HEK293 (cell line): ENCODE measurements at regions not wholly inside any gene's neighbourhood (a gene's known extent, or its start where the extent isn't known, plus 50 kb on each side); places are given as distances from the start of the nearest gene placed in this dataset.

Experiments
- CTCF ChIA-PET: fragments of 350-600 bp; formaldehyde crosslinking; extraction: SDS; loops from one replicate; lab custom pipeline; 2021; ENCODE audit warnings: antibody characterized with exemption; lab: Yijun Ruan, JAX
- POLR2A ChIA-PET: fragments of 300-600 bp; formaldehyde crosslinking; extraction: SDS; loops from one replicate; lab custom pipeline; 2020; ENCODE audit warnings: antibody characterized with exemption, inconsistent platforms; lab: Yijun Ruan, JAX
- H3K27ac ChIP-seq: fragments of 200-500 bp; sonication (Bioruptor generic); 2 replicates; pipeline ENCODE4 v1.5.1; 2014; ENCODE audit warnings: low read depth, low read length, control low read depth, inconsistent platforms; ENCODE audit errors: extremely low read depth
- H3K36me3 ChIP-seq, 2 experiments: fragments of 200-500 bp in 1 of 2; sonication (Bioruptor generic) in 1 of 2; 1 replicate in 1 of 2; 2 replicates in 1 of 2; pipeline ENCODE4 v1.5.1; 2014 to 2017; ENCODE audit warnings: inconsistent platforms in 2 of 2, low read length in 2 of 2; ENCODE audit not compliant: control insufficient read depth in 2 of 2, insufficient read depth in 1 of 2
- H3K4me1 ChIP-seq: fragments of 200-500 bp; sonication (Bioruptor generic); 2 replicates; pipeline ENCODE4 v1.5.1; 2014; ENCODE audit warnings: mild to moderate bottlenecking, low read length, inconsistent platforms; ENCODE audit not compliant: control insufficient read depth, insufficient read depth
- H3K4me3 ChIP-seq: 2 replicates; pipeline ENCODE4 v1.5.1; 2011; ENCODE audit warnings: low read depth, mild to moderate bottlenecking, control low read depth, low read length, moderate library complexity
- H3K9me3 ChIP-seq: fragments of 200-500 bp; sonication (Bioruptor generic); 2 replicates; pipeline ENCODE4 v1.5.1; 2014; ENCODE audit warnings: low read depth, low read length, inconsistent platforms; ENCODE audit not compliant: control insufficient read depth, insufficient read depth
- GLIS2 ChIP-seq: fragments of 450-650 bp; formaldehyde crosslinking; IDR thresholded peaks from 2 replicates; pipeline ENCODE4 v1.5.1; 2016; ENCODE audit warnings: missing biosample characterization, missing genetic modification characterization
- HOXC10 ChIP-seq: sonication (generic); formaldehyde crosslinking; IDR thresholded peaks from 2 replicates; pipeline ENCODE4 v1.8.1; 2023; ENCODE audit warnings: mild to moderate bottlenecking, missing genetic modification reagents
- KLF16 ChIP-seq: fragments of 450-650 bp; formaldehyde crosslinking; IDR thresholded peaks from 2 replicates; pipeline ENCODE4 v1.5.1; 2017; ENCODE audit warnings: missing biosample characterization, missing genetic modification characterization
- KLF7 ChIP-seq: fragments of 450-650 bp; formaldehyde crosslinking; IDR thresholded peaks from 2 replicates; pipeline ENCODE4 v1.5.1; 2016; ENCODE audit warnings: missing biosample characterization, missing genetic modification characterization, borderline replicate concordance
- MYNN ChIP-seq: fragments of 450-650 bp; formaldehyde crosslinking; IDR thresholded peaks from 2 replicates; pipeline ENCODE4 v1.5.1; 2016; ENCODE audit warnings: missing biosample characterization, missing genetic modification characterization, borderline replicate concordance
- SCRT2 ChIP-seq: fragments of 450-650 bp; formaldehyde crosslinking; IDR thresholded peaks from 2 replicates; pipeline ENCODE4 v1.5.1; 2016; ENCODE audit warnings: missing biosample characterization, missing genetic modification characterization
- TRIM28 ChIP-seq: IDR thresholded peaks from 2 replicates; pipeline ENCODE4 v1.6.1; 2011; ENCODE audit warnings: low read length, control low read depth, borderline replicate concordance
- YY2 ChIP-seq: fragments of 450-650 bp; formaldehyde crosslinking; IDR thresholded peaks from 2 replicates; pipeline ENCODE4 v1.5.1; 2016; ENCODE audit warnings: missing biosample characterization, missing genetic modification characterization
- ZFP69B ChIP-seq: fragments of 450-650 bp; formaldehyde crosslinking; IDR thresholded peaks from 2 replicates; pipeline ENCODE4 v1.5.1; 2016; ENCODE audit warnings: missing biosample characterization, missing genetic modification characterization
- ZNF140 ChIP-seq: fragments of 450-650 bp; formaldehyde crosslinking; IDR thresholded peaks from 2 replicates; pipeline ENCODE4 v1.5.1; 2016; ENCODE audit warnings: missing biosample characterization, missing genetic modification characterization
- ZNF223 ChIP-seq: fragments of 450-650 bp; formaldehyde crosslinking; IDR thresholded peaks from 2 replicates; pipeline ENCODE4 v1.5.1; 2016; ENCODE audit warnings: missing biosample characterization, missing genetic modification characterization
- ZNF292 ChIP-seq: fragments of 450-650 bp; formaldehyde crosslinking; IDR thresholded peaks from 2 replicates; pipeline ENCODE4 v1.5.1; 2016; ENCODE audit warnings: low read depth, missing biosample characterization, missing genetic modification characterization, borderline replicate concordance
- ZNF426 ChIP-seq: fragments of 450-650 bp; formaldehyde crosslinking; IDR thresholded peaks from 2 replicates; pipeline ENCODE4 v1.5.1; 2017; ENCODE audit warnings: missing biosample characterization, missing genetic modification characterization, mild to moderate bottlenecking, inconsistent platforms, moderate library complexity
- ZNF501 ChIP-seq: fragments of 450-650 bp; formaldehyde crosslinking; IDR thresholded peaks from 2 replicates; pipeline ENCODE4 v1.5.1; 2016; ENCODE audit warnings: missing biosample characterization, missing genetic modification characterization
- ZNF585B ChIP-seq: fragments of 450-650 bp; formaldehyde crosslinking; IDR thresholded peaks from 2 replicates; pipeline ENCODE4 v1.5.1; 2016; ENCODE audit warnings: missing biosample characterization, missing genetic modification characterization
- ZNF610 ChIP-seq: fragments of 450-650 bp; formaldehyde crosslinking; IDR thresholded peaks from 2 replicates; pipeline ENCODE4 v1.5.1; 2016; ENCODE audit warnings: missing biosample characterization, missing genetic modification characterization, borderline replicate concordance
- ZNF626 ChIP-seq: fragments of 450-650 bp; sonication (Bioruptor Pico); formaldehyde crosslinking; IDR thresholded peaks from 2 replicates; pipeline ENCODE4 v1.5.1; 2018; ENCODE audit warnings: missing biosample characterization, missing genetic modification characterization, inconsistent platforms
- ZNF677 ChIP-seq: fragments of 450-650 bp; IDR thresholded peaks from 2 replicates; pipeline ENCODE4 v1.5.0; 2018; ENCODE audit warnings: missing biosample characterization, mild to moderate bottlenecking, missing genetic modification characterization, moderate library complexity
- ZNF768 ChIP-seq: fragments of 450-650 bp; formaldehyde crosslinking; IDR thresholded peaks from 2 replicates; pipeline ENCODE4 v1.5.1; 2018; ENCODE audit warnings: missing biosample characterization, mild to moderate bottlenecking, missing genetic modification characterization
- TF ChIP-seq, protein P1 (sequence below): fragments of 450-650 bp; formaldehyde crosslinking; IDR thresholded peaks from 2 replicates; pipeline ENCODE4 v1.5.1; 2016; ENCODE audit warnings: missing biosample characterization, missing genetic modification characterization, low read depth
- TF ChIP-seq, protein P2 (sequence below): fragments of 450-650 bp; formaldehyde crosslinking; IDR thresholded peaks from 2 replicates; pipeline ENCODE4 v1.5.1; 2016; ENCODE audit warnings: missing biosample characterization, missing genetic modification characterization, borderline replicate concordance

DNA sequence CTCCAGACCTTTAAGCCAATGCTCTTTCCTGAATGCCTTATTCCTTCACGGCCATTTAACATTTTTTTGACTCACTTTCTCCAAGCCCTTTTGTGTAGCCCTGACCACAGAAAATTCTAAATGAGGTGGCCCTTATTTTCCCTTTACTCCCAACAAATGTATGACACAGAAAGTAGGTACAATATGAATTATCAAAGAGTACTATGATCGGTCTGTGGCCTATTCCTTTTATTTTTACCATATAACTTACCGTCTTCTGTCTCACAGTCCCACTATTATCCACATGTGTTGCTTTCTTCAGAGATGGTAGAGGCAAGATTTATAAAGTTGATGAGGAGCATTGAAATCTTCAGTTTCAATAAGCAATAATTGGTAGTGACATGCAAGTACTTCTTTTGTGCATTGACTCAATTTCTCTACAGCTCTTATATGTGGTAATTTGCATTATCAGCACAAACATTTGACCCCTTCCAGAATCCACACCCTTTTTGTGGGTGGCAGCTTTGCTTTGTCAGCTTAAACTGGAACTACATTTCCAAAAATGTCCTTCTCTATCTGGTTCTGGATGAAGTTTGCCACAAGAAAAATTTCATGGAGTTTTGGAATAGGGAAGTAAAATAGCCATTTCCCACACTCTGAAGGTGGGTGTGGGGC lies 143.8 kb upstream of the GADL1 start (continued):
- TF ChIP-seq ZNF140 (tag by site-specific recombination) (no peak), ZNF501 (tag by site-specific recombination) (no peak), ZFP69B (no peak), ZNF223 (no peak), TRIM28 (no peak), KLF16 (tag by site-specific recombination) (no peak)
- TF ChIP-seq, protein P1, sequence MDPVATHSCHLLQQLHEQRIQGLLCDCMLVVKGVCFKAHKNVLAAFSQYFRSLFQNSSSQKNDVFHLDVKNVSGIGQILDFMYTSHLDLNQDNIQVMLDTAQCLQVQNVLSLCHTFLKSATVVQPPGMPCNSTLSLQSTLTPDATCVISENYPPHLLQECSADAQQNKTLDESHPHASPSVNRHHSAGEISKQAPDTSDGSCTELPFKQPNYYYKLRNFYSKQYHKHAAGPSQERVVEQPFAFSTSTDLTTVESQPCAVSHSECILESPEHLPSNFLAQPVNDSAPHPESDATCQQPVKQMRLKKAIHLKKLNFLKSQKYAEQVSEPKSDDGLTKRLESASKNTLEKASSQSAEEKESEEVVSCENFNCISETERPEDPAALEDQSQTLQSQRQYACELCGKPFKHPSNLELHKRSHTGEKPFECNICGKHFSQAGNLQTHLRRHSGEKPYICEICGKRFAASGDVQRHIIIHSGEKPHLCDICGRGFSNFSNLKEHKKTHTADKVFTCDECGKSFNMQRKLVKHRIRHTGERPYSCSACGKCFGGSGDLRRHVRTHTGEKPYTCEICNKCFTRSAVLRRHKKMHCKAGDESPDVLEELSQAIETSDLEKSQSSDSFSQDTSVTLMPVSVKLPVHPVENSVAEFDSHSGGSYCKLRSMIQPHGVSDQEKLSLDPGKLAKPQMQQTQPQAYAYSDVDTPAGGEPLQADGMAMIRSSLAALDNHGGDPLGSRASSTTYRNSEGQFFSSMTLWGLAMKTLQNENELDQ = no peak

DNA sequence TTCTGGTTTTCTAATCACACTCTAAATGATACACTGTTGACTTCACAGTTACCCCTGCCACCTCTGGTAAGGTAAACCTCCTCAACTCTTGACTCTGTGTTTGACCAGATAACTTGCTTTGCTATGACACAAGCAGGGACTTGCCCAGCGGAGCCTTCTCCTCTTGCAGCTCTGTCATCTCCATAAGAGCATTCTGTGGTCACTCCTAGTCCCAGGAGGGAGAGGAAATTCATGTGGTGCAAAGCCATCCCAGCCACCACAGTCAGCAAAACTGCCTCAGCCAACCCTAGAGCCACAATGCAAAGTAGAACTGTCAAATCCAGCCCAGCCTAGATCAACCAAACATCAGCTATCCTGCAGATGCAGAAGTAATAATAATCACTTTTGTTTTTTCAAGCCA lies 144.7 kb upstream of the GADL1 start:
- H3K9me3 ChIP-seq = no peaks in the 10 kb centered on the region
- POLR2A ChIA-PET = no interaction called here
- no peaks in the 10 kb centered on the region for H3K36me3 ChIP-seq
- no peak overlapping the region for H3K4me3 ChIP-seq
- TF ChIP-seq YY2 = no peak
- CTCF ChIA-PET = no interaction called here
- no peak overlapping the region for H3K27ac ChIP-seq
- no peaks in the 10 kb centered on the region for H3K4me1 ChIP-seq

DNA sequence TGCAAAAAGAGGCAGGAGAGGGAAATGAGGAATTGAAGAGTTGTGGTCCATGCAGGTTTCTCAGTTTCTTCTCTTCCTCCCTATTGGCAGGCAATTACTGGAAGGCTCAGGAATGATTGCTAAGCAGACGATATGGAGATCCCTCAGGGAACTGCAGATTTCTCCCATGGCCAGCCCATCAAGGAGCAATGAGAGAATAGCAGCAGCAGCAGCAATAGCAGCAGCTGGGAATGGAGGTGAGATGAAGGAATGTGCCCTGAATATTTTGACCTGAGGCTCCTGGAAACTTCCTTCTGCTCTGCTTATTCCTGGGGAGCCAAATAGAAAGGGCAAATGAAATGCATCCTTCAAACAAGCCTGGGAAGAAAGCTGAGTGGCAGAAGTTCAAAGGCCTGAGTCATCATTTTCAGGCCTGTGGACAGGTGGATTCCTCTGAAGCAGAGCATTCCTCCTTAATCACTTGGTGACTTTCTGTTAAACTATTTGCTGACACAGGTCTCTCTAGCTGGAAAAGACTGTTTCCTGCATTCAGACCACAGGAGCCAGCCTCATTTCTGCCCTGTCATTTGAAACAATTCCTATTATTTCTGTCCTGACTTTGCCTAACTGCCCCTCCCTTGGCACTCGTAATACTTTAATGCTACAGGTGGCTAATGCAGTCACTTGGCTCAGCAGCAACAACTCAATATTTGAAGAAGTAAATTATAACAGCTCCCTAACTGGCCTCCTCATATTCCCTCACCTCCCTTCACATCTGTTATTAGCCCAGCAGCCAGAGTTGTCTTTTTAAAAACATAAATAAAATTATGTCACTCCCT lies 146.9 kb upstream of the GADL1 start:
- no peak for TF ChIP-seq ZNF626 (tag by site-specific recombination)
- no peak for TF ChIP-seq ZNF426 (tag by site-specific recombination)
- TF ChIP-seq ZNF677 (tag by site-specific recombination) = no peak
- peak; percentile 63 for TF ChIP-seq SCRT2 (tag by site-specific recombination)
- TF ChIP-seq, all 188 proteins: peak for 1
- POLR2A ChIA-PET = no interaction called here
- Histone ChIP-seq H3K4me3 (no peak overlapping the region), H3K27ac (no peak overlapping the region), H3K4me1 (no peaks in the 10 kb centered on the region), H3K36me3 (no peaks in the 10 kb centered on the region), H3K9me3 (no peaks in the 10 kb centered on the region)
- CTCF ChIA-PET = interaction anchor here (0.6 kb wide), 1 partner anchor 1760 kb away, joined by 4 read pairs; the partner anchor contains the start of gene RBMS3

DNA sequence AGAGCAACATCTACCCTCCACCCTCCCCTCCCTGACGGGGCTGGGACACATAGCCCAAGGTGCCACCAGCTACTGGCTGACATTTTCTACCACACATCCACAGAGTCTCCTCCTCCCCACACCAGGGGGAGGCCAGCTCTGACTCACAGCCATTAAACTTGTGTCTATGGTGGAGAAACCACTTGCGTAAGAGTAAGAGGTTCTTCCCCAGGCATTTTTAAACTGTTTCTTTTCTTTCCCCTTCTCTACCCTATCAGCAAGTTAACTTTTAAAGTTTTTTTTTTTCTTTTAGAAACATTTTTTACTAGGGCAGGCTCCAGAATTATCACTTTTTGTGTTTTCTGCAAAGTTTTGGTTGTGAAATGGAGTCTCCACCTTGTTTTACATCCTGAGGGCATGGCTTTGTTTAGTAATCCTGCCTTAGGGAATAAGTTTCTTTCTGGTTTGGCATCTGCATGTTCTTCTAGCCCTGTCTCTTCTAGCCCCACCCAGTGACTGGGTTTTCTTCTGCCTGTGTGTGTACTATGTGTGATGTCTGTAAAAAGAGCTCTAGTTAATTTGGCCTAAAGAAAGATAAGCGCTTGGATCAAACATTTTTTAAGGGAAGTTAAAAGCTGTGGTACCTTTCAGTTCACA lies 148.8 kb upstream of the GADL1 start:
- no peaks in the 10 kb centered on the region for H3K36me3 ChIP-seq
- H3K4me3 ChIP-seq = no peak overlapping the region
- CTCF ChIA-PET = no interaction called here
- H3K27ac ChIP-seq = no peak overlapping the region
- POLR2A ChIA-PET = interaction anchor here (0.5 kb wide), 1 partner anchor 32 kb away, joined by 4 read pairs; no protein-coding TSS in a partner anchor
- H3K4me1 ChIP-seq = no peaks in the 10 kb centered on the region
- no peaks in the 10 kb centered on the region for H3K9me3 ChIP-seq
- TF ChIP-seq, protein P2, sequence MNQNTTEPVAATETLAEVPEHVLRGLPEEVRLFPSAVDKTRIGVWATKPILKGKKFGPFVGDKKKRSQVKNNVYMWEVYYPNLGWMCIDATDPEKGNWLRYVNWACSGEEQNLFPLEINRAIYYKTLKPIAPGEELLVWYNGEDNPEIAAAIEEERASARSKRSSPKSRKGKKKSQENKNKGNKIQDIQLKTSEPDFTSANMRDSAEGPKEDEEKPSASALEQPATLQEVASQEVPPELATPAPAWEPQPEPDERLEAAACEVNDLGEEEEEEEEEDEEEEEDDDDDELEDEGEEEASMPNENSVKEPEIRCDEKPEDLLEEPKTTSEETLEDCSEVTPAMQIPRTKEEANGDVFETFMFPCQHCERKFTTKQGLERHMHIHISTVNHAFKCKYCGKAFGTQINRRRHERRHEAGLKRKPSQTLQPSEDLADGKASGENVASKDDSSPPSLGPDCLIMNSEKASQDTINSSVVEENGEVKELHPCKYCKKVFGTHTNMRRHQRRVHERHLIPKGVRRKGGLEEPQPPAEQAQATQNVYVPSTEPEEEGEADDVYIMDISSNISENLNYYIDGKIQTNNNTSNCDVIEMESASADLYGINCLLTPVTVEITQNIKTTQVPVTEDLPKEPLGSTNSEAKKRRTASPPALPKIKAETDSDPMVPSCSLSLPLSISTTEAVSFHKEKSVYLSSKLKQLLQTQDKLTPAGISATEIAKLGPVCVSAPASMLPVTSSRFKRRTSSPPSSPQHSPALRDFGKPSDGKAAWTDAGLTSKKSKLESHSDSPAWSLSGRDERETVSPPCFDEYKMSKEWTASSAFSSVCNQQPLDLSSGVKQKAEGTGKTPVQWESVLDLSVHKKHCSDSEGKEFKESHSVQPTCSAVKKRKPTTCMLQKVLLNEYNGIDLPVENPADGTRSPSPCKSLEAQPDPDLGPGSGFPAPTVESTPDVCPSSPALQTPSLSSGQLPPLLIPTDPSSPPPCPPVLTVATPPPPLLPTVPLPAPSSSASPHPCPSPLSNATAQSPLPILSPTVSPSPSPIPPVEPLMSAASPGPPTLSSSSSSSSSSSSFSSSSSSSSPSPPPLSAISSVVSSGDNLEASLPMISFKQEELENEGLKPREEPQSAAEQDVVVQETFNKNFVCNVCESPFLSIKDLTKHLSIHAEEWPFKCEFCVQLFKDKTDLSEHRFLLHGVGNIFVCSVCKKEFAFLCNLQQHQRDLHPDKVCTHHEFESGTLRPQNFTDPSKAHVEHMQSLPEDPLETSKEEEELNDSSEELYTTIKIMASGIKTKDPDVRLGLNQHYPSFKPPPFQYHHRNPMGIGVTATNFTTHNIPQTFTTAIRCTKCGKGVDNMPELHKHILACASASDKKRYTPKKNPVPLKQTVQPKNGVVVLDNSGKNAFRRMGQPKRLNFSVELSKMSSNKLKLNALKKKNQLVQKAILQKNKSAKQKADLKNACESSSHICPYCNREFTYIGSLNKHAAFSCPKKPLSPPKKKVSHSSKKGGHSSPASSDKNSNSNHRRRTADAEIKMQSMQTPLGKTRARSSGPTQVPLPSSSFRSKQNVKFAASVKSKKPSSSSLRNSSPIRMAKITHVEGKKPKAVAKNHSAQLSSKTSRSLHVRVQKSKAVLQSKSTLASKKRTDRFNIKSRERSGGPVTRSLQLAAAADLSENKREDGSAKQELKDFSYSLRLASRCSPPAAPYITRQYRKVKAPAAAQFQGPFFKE = no peak
- TF ChIP-seq ZNF768 (tag by site-specific recombination) = no peak
- TF ChIP-seq ZNF585B = no peak
- no peak for TF ChIP-seq HOXC10
- no peak for TF ChIP-seq KLF7 (tag by site-specific recombination)
- no peak for TF ChIP-seq GLIS2 (tag by site-specific recombination)
- TF ChIP-seq MYNN (tag by site-specific recombination) = no peak
- TF ChIP-seq ZNF610 (tag by site-specific recombination) = no peak
- TF ChIP-seq ZNF292 = no peak
